OCI-LY1 (cell line): ENCODE measurements at regions not wholly inside any gene's neighbourhood (a gene's known extent, or its start where the extent isn't known, plus 50 kb on each side); places are given as distances from the start of the nearest gene placed in this dataset.

Experiments used
- H2AFZ ChIP-seq: fragments of 200-600 bp; sonication (generic), shearing (Covaris generic); 2 replicates; pipeline ENCODE4 v1.6.0; 2014; ENCODE audit warnings: antibody characterized with exemption, mild to moderate bottlenecking, low read length
- H3F3A ChIP-seq: fragments of 200-600 bp; sonication (generic), shearing (Covaris generic); 2 replicates; pipeline ENCODE4 v1.6.0; 2014; ENCODE audit warnings: mild to moderate bottlenecking, antibody characterized with exemption, low read length, moderate library complexity; ENCODE audit not compliant: insufficient read depth
- H3K27ac ChIP-seq: fragments of 200-600 bp; sonication (generic); 2 replicates; pipeline ENCODE4 v1.5.1; 2014; ENCODE audit warnings: low read length, mixed run types, mild to moderate bottlenecking, low read depth; ENCODE audit not compliant: poor library complexity, severe bottlenecking
- H3K27me3 ChIP-seq: fragments of 200-600 bp; sonication (generic); 2 replicates; pipeline ENCODE4 v1.6.0; 2014; ENCODE audit warnings: antibody characterized with exemption, mild to moderate bottlenecking, low read length, moderate library complexity; ENCODE audit not compliant: insufficient read depth
- H3K36me3 ChIP-seq: fragments of 200-600 bp; sonication (generic); 2 replicates; pipeline ENCODE4 v1.6.1; 2014; ENCODE audit warnings: mild to moderate bottlenecking, antibody characterized with exemption, low read length, moderate library complexity, mixed read lengths; ENCODE audit not compliant: insufficient read depth
- H3K4me1 ChIP-seq: fragments of 200-600 bp; sonication (generic); 2 replicates; pipeline ENCODE4 v1.5.1; 2014; ENCODE audit warnings: mild to moderate bottlenecking, low read length, moderate library complexity; ENCODE audit not compliant: insufficient read depth, severe bottlenecking
- H3K4me2 ChIP-seq: fragments of 200-600 bp; sonication (generic), shearing (Covaris generic); 2 replicates; pipeline ENCODE4 v1.6.1; 2014; ENCODE audit warnings: low read length
- H3K4me3 ChIP-seq: fragments of 200-600 bp; sonication (generic); 2 replicates; pipeline ENCODE4 v1.5.1; 2014; ENCODE audit warnings: low read length, low read depth, mild to moderate bottlenecking, mixed read lengths; ENCODE audit not compliant: poor library complexity, severe bottlenecking
- H3K79me2 ChIP-seq: fragments of 200-600 bp; shearing (Covaris generic); 2 replicates; pipeline ENCODE4 v1.6.1; 2016; ENCODE audit warnings: mixed run types, low read length, mixed read lengths; ENCODE audit not compliant: insufficient read depth
- H3K9ac ChIP-seq: fragments of 200-600 bp; sonication (generic), shearing (Covaris generic); 2 replicates; pipeline ENCODE4 v1.6.1; 2014; ENCODE audit warnings: mild to moderate bottlenecking, low read length, mixed read lengths
- H3K9me2 ChIP-seq: fragments of 200-600 bp; sonication (generic), shearing (Covaris generic); 2 replicates; pipeline ENCODE4 v1.6.1; 2014; ENCODE audit warnings: low read depth, mild to moderate bottlenecking, low read length, mixed read lengths
- H3K9me3 ChIP-seq: fragments of 200-600 bp; shearing (Covaris generic); 2 replicates; pipeline ENCODE4 v1.6.1; 2014; ENCODE audit warnings: low read length, mixed read lengths
- H4K20me1 ChIP-seq: fragments of 200-600 bp; sonication (generic), shearing (Covaris generic); 2 replicates; pipeline ENCODE4 v1.6.0; 2016; ENCODE audit warnings: mild to moderate bottlenecking, low read length; ENCODE audit not compliant: insufficient read depth
- EZH2 ChIP-seq: fragments of 200-600 bp; sonication (generic), shearing (Covaris generic); IDR thresholded peaks from 2 replicates; pipeline ENCODE4 v1.8.0; 2017; ENCODE audit warnings: borderline replicate concordance, mixed run types, mild to moderate bottlenecking, antibody characterized with exemption, low read length, moderate library complexity, mixed read lengths
- TF ChIP-seq, protein P1 (sequence below): fragments of 200-600 bp; sonication (generic), shearing (Covaris generic); IDR thresholded peaks from 2 replicates; pipeline ENCODE4 v1.5.1; 2017; ENCODE audit warnings: mild to moderate bottlenecking, antibody characterized with exemption, low read length, moderate library complexity, mixed read lengths

DNA sequence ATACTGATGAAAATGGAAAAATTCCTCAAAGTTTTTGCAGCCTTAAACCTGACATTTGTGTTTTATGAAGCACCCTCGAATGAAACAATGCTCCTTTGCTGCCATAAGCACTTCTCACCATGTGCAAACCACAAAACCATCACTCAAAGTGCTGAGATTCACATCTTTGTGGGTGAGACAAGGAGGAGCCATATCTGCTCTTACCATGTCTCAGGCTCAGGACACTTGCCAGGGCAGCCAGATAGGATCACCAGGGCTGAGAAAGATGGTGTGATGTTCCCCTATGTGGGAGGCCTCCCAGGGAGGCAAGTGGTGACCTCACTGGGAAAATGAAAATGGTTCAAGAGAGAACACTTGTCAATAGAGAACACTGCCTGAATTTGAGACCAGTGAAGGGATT lies 120.4 kb downstream of the CCDC34 start:
- Histone ChIP-seq H3K27me3 (0 out of 2 replicates have a peak, but pooled peaks cover 5% of the 10 kb centered on the region), H3K4me1 (no peaks in the 10 kb centered on the region), H3K9me2 (no peaks in the 10 kb centered on the region), H3K4me2 (no peak overlapping the region), H3K79me2 (no peaks in the 10 kb centered on the region), H2AFZ (no peak overlapping the region), H3K27ac (no peak overlapping the region), H3K4me3 (no peak overlapping the region), H3K36me3 (no peaks in the 10 kb centered on the region), H4K20me1 (no peaks in the 10 kb centered on the region), H3F3A (no peaks in the 10 kb centered on the region), H3K9me3 (no peaks in the 10 kb centered on the region), H3K9ac (no peak overlapping the region)
- no peak for TF ChIP-seq EZH2
- TF ChIP-seq, protein P1, sequence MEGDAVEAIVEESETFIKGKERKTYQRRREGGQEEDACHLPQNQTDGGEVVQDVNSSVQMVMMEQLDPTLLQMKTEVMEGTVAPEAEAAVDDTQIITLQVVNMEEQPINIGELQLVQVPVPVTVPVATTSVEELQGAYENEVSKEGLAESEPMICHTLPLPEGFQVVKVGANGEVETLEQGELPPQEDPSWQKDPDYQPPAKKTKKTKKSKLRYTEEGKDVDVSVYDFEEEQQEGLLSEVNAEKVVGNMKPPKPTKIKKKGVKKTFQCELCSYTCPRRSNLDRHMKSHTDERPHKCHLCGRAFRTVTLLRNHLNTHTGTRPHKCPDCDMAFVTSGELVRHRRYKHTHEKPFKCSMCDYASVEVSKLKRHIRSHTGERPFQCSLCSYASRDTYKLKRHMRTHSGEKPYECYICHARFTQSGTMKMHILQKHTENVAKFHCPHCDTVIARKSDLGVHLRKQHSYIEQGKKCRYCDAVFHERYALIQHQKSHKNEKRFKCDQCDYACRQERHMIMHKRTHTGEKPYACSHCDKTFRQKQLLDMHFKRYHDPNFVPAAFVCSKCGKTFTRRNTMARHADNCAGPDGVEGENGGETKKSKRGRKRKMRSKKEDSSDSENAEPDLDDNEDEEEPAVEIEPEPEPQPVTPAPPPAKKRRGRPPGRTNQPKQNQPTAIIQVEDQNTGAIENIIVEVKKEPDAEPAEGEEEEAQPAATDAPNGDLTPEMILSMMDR = no peak

DNA sequence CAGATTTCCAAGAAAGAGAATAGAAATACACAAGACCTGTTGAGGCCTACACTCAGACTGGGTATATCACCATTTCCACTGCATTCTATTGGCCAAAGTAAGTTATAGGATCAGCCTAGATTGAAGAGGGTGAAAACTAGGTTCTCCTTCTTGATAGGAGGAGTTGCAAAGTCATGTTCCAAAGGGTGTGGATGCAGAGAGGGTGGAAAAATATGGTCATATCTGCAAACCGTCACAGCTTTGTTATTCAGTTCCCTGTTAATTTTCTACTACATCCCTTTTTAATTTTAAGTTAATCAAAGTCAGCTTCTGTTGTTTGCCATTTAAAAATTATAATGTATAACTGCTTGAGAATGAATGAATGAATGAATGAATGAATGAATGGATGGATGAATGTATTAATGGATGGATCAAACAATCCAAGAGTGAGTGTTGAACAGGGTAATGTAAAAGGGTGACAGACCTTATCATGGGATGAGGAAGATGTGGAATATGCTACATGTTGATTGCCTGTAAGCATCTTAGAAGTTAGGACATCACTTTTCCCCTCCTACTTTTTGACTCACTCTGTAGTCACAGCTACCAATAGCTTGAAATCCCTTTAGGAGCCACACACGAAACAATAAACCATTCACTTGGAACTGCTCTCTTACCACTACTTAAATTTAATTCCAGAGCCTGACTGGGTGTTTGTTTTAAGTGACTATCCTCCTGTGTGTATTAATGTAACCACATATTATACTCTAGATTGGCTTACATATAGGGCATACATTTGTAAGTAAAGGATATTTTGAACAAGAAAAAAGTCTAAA lies 121.5 kb downstream of the CCDC34 start:
- TF ChIP-seq, protein P1 = no peak
- no peak for TF ChIP-seq EZH2
- no peak overlapping the region for H3K9ac ChIP-seq
- H3K9me3 ChIP-seq = no peaks in the 10 kb centered on the region
- no peak overlapping the region for H3K27ac ChIP-seq
- no peaks in the 10 kb centered on the region for H3K79me2 ChIP-seq
- H3K27me3 ChIP-seq = 0 out of 2 replicates have a peak, but pooled peaks cover 5% of the 10 kb centered on the region
- H2AFZ ChIP-seq = no peak overlapping the region
- H3K36me3 ChIP-seq = no peaks in the 10 kb centered on the region
- no peaks in the 10 kb centered on the region for H3K9me2 ChIP-seq
- no peak overlapping the region for H3K4me2 ChIP-seq
- H4K20me1 ChIP-seq = no peaks in the 10 kb centered on the region
- no peaks in the 10 kb centered on the region for H3K4me1 ChIP-seq
- H3K4me3 ChIP-seq = no peak overlapping the region
- no peaks in the 10 kb centered on the region for H3F3A ChIP-seq

GRCh38 chr11:27239305-27239942 lies 123.6 kb downstream of the CCDC34 start:
- Histone ChIP-seq H3K27me3 (0 out of 2 replicates have a peak, but pooled peaks cover 5% of the 10 kb centered on the region), H2AFZ (no peak overlapping the region), H3K9me2 (no peaks in the 10 kb centered on the region), H3K4me1 (peaks cover 4% of the 10 kb centered on the region), H4K20me1 (no peaks in the 10 kb centered on the region), H3K27ac (no peak overlapping the region), H3K9ac (no peak overlapping the region), H3K4me3 (no peak overlapping the region), H3K9me3 (no peaks in the 10 kb centered on the region), H3K4me2 (no peak overlapping the region), H3K36me3 (no peaks in the 10 kb centered on the region), H3K79me2 (no peaks in the 10 kb centered on the region), H3F3A (no peaks in the 10 kb centered on the region)
- TF ChIP-seq, protein P1 = no peak
- TF ChIP-seq EZH2 = no peak
